GM19240 (cell line): ENCODE measurements at regions not wholly inside any gene's neighbourhood (a gene's known extent, or its start where the extent isn't known, plus 50 kb on each side); places are given as distances from the start of the nearest gene placed in this dataset.
"Not testable (repeated sequence)": the region's sequence is repeated elsewhere in the genome, so short reads cannot be mapped to it uniquely, and the experiment has no call there.

ENCODE experiments used
- DNase-seq: peaks from one replicate; pipeline ENCODE4 v3.0.0; 2011; ENCODE audit warnings: low spot score; ENCODE audit not compliant: insufficient read length

GRCh38 chr10:23493711-23494110 lies 54.8 kb downstream of the OTUD1 start:
- DNase-seq = no peak

DNA sequence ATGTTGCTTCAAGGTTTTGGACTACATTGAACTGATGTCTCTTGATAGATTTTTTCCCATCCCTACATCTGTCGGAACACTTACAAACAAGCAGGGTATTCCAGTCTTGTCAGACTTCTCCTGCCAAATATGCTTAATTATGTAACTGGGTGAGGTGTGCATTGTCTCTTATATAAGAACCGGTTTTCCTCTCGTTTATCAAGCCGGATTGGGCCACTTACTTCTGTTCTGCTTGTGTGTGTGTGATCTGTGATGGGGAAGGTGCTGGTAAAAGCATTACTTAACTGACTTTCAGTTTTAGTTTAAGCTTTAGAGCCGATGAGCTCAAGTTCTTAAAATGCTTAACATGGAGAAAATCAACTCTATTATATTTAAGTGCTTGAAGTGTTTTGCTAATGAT lies 57.9 kb downstream of the OTUD1 start:
- no peak for DNase-seq

DNA sequence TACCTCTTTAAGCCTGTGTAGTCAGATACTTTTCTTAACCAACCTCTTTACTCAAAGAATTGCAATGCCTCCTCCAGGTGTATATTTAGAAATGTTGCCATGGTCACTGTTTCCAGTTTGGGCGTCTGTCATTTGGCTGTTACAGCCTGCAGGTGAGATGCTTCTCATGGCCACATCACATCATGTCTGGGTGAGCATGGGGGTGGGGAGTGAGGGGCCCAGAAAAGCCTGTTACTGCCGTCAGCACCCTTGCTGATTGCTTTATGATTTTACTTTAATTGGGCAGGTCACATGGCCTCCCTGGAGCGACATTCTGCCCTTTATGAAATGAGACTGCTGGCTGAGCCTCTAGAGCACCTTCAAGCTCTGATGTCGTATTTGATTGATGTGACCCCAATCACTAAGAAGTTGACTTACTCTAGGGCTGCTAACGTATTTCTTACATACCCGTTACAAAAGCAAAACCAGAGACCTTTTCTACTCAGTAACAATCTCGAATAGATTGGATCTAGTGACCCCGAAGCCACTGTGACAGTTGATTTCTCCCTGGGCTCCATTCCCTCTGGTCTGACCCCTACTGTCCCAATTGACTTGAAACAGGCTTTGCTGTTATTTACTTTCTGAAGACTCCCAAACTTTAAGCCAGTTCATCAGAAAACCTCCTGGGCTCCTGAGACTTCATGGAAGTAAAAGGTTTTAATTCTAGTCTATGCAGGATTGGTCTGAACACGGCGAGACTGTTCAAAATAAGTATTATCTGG lies 60.7 kb downstream of the OTUD1 start:
- DNase-seq = no peak

- DNase-seq = no peak
These were observed 67.1 kb downstream of the OTUD1 start for GRCh38 chr10:23505797-23506465.

- DNase-seq = no peak
These were observed 73.6 kb downstream of the OTUD1 start for GRCh38 chr10:23512355-23513058.

- not testable (repeated sequence) for DNase-seq
These were observed 74.7 kb downstream of the OTUD1 start for GRCh38 chr10:23513621-23514020.

GRCh38 chr10:23514321-23514720 lies 75.4 kb downstream of the OTUD1 start:
- no peak for DNase-seq

DNA sequence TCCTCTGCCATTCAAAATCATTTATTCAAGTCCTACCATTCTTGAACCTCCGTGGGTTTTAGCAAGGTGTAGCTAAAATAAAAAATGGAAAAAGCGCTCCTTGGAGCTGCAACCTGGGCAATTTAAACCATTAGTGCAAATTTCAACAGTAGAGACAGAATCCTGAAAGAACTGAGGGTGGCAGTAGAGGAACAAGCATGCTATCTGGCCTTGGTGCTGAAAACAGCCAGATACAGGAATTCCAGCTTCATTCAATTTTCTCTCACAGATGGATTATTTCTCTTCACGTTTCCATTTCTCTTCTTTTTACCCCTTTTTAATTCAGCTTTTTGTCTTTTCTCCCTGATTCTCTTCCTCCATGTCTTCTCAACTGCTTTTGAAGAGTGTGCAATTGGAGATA lies 77.7 kb downstream of the OTUD1 start:
- DNase-seq = no peak

GRCh38 chr10:23517155-23517554 lies 78.3 kb downstream of the OTUD1 start:
- no peak for DNase-seq

DNA sequence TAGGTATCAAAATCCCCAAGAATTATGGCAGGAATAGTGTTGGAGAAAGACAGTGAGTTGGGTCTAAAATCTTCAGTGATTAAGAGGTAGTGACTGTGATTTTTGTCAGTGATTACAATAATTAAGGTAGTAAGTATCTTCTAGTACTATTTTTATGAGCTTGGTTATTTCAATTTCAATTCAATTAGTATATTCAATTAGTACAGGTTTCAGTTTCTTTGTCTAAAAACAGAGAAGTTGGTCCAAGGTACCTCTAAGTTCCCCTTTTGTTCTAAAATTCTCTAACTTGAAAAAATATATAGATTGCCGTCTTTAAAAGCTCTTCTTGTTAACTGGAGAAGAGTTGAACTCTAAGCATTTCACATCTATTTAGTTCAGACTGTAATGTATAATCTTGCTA lies 82.9 kb downstream of the OTUD1 start:
- DNase-seq = no peak

DNA sequence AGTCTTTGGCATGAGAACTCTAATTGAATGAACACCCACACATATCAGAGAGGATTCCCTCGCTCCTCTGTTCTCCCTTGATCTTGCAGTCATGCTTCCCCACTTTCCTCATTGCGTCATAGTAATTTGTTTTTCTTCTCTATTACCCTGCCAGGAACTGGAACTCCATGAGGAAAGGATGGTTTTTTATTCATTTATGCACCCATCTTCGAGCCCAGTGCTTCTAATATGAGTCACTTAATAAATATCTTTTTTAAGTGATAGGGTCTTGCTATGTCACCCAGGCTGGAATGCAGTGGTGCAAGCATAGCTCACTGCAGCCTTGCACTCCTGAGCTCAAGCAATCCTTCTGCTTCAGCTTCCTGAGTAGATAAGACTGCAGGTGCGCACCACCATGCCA lies 83.5 kb downstream of the OTUD1 start:
- DNase-seq = no peak

- no peak for DNase-seq
These were observed 84.4 kb downstream of the OTUD1 start for GRCh38 chr10:23523251-23523650.

GRCh38 chr10:23525406-23525805 lies 86.5 kb downstream of the OTUD1 start:
- DNase-seq = no peak

DNA sequence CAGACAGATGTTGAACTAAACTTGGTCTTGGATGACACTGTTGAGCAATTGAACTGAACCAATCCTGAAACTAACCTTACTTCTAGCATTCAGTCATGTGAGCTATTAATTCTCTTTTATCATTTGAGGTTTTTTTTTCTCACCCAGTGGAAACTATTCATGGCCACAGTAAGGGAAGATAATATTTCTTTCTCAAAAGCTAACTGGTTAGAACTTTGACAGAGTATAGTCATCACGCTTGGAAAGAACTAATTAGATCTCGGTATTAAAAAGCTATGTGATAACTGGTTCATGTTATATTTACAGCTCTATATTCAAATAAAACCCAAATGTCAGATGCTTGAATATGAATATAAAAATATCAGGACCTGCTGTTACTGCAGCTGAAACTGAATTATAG lies 89.5 kb downstream of the OTUD1 start:
- DNase-seq = no peak

DNA sequence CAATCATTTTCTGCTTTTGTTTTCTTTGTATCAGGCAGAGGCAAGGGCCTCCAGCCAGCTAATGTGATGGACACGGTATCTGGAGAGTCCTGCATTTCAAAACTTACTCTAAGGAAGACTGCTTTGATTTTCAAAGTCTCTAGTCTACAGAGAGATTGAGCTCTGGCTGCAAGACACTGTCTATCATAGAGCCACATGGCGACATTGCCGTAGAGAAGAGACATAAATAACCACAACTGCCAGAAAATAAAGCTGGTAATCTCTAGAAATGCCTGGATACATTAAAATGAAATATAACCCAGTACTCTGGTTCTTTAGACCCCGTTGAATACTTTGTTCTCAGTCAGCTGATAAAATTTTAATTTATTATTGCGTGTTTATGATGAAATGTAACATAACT lies 90.8 kb downstream of the OTUD1 start:
- no peak for DNase-seq

- DNase-seq = no peak
These were observed 91.2 kb downstream of the OTUD1 start for GRCh38 chr10:23530079-23530478.

GRCh38 chr10:23533212-23533611 lies 94.3 kb downstream of the OTUD1 start:
- DNase-seq = no peak

- DNase-seq = no peak
These were observed 95.5 kb downstream of the OTUD1 start for GRCh38 chr10:23534326-23534725.

- no peak for DNase-seq
These were observed 95.9 kb downstream of the OTUD1 start for GRCh38 chr10:23534761-23535160.

DNA sequence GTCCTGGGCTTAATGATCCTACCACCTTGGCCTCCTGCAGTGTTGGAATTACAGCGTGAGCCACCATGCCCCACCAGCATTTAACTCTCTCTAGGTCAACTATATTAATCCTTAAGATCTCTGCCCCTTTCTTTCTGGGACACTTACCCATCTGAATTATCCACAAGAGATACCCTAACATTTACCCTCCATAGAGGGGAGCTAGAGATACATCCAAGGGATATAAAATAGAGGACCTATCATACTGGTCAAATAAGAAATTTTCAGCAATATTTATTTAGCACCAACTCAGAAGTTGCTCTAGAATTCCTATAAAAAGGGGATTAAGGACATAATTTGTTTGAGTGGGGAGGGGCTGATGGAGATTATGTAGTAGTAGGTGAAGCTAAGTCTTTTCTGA lies 96.5 kb downstream of the OTUD1 start:
- DNase-seq = no peak

- no peak for DNase-seq
These were observed 100.1 kb downstream of the OTUD1 start for GRCh38 chr10:23538968-23539367.

- no peak for DNase-seq
These were observed 101.6 kb downstream of the OTUD1 start for GRCh38 chr10:23540401-23541030.
